ENCODE measurements at regions not wholly inside any gene's neighbourhood (a gene's known extent, or its start where the extent isn't known, plus 50 kb on each side); places are given as distances from the start of the nearest gene placed in this dataset.

GRCh38 chr17:73694491-73694890 lies 50.2 kb upstream of the SDK2 start:
- no peak for TF ChIP-seq CTCF (IDR thresholded peaks at IDR 0.05)
- DNase-seq (ENCODE audit: low spot score) (no peak), ATAC-seq (ENCODE audit: low FRiP score) (no peak)

GRCh38 chr17:73695035-73695738 lies 50.9 kb upstream of the SDK2 start:
- DNase-seq (ENCODE audit: low spot score): no peak
- no peak for ATAC-seq (ENCODE audit: low FRiP score)
- TF ChIP-seq CTCF (IDR thresholded peaks at IDR 0.05): no peak

GRCh38 chr17:73696251-73696650 lies 52.0 kb upstream of the SDK2 start:
- DNase-seq (ENCODE audit: low spot score) (no peak), ATAC-seq (ENCODE audit: low FRiP score) (no peak)
- TF ChIP-seq CTCF (IDR thresholded peaks at IDR 0.05): no peak

- ATAC-seq (ENCODE audit: low FRiP score): no peak
- TF ChIP-seq CTCF (IDR thresholded peaks at IDR 0.05): no peak
- no peak for DNase-seq (ENCODE audit: low spot score)
These were observed 53.6 kb upstream of the SDK2 start for GRCh38 chr17:73697872-73698271.

GRCh38 chr17:73698966-73699365 lies 54.7 kb upstream of the SDK2 start:
- no peak for ATAC-seq (ENCODE audit: low FRiP score)
- TF ChIP-seq CTCF (IDR thresholded peaks at IDR 0.05): no peak

GRCh38 chr17:73701701-73702100 lies 57.5 kb upstream of the SDK2 start:
- ATAC-seq (ENCODE audit: low FRiP score): no peak
- no peak for TF ChIP-seq CTCF (IDR thresholded peaks at IDR 0.05)
- DNase-seq (ENCODE audit: low spot score): no peak

More at GRCh38 chr17:73698966-73699365, 54.7 kb upstream of the SDK2 start:
- DNase-seq (ENCODE audit: low spot score): no peak

- no peak for TF ChIP-seq CTCF (IDR thresholded peaks at IDR 0.05)
- ATAC-seq (ENCODE audit: low FRiP score): no peak
- no peak for DNase-seq (ENCODE audit: low spot score)
These were observed 58.9 kb upstream of the SDK2 start for GRCh38 chr17:73703192-73703591.

All from omental fat pad (tissue), 3 donors.